SK-N-SH treated with all-trans-retinoic acid at 6 μM for 48 hours (cell line): ENCODE measurements at regions not wholly inside any gene's neighbourhood (a gene's known extent, or its start where the extent isn't known, plus 50 kb on each side); places are given as distances from the start of the nearest gene placed in this dataset.

ENCODE experiments used
- ZC3H10 ChIP-seq: fragments of 250-450 bp; sonication (Bioruptor Pico); IDR thresholded peaks from 2 replicates; pipeline ENCODE4 v1.5.1; 2021; ENCODE audit warnings: mild to moderate bottlenecking, moderate library complexity
- ZFP3 ChIP-seq: fragments of 250-450 bp; sonication (Bioruptor Pico); IDR thresholded peaks from 2 replicates; pipeline ENCODE4 v1.5.0; 2020; ENCODE audit warnings: mild to moderate bottlenecking, moderate library complexity

DNA sequence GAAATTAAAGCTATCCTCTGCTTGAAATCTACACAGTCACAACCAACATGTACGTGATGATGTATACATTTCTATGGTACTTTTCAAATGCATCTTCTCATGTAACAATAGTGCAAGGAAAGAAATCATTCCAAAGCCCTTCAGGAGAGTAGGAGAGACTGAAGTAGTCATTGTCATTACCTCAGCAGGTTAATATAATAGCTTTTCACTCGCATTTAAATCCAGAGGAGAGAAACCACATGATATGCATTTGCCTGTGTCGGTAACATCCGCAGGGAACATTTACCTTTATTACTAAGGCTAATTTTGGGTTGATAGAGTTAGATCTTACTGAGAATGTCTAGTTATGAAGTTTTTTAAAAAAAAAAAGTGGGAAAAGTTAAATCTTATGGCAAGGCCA, 186.6 kb upstream of the DTNBP1 start:
- TF ChIP-seq ZC3H10 (CRISPR knock-in tag) (no peak), ZFP3 (CRISPR knock-in tag) (no peak)
